ENCODE measurements at regions not wholly inside any gene's neighbourhood (a gene's known extent, or its start where the extent isn't known, plus 50 kb on each side); places are given as distances from the start of the nearest gene placed in this dataset.

DNA sequence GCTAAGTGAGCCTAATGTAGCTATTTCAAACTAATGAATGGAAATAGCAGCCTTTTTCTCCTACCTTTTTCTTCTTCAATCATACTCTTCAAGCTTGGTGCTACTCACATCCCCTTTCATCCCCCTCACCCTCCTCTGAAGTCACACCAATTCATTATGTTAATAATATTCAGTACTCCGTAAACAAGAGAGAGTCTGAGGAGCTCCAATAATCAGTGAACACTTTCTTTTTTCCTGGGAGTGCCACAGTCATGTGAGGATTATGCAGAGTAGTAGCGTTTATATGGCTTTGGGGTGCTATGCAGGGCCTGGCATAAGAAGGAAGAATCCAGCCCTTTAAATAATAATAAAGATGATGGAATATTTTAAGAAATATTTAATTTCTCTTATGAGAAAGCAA is 354.3 kb upstream of the CTNND2 start:
- no peak for DNase-seq

DNA sequence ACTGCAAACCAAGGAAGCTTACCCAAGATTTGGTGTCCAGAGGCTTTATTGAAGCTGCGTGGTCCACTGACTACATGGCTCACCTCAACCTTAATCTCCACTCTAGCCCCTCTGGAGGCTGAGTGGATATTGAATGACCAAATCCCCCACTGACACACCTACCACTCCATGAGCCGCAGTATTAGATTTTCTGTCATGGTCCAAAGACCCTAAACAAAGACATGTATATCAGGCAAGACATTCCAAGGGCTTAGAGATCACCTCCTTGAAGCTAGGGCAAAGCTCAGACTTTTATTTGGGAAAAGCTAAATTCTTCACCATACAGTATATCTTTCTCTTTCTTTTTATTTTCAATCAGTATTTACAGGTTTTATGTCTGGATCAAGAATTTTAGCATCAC is 346.2 kb upstream of the CTNND2 start:
- Histone ChIP-seq H3K27ac (no peak overlapping the region), H3K4me3 (no peak overlapping the region), H3K27me3 (no peaks in the 10 kb centered on the region), H3K4me1 (no peaks in the 10 kb centered on the region), H3K36me3 (no peaks in the 10 kb centered on the region), H3K9me3 (no peaks in the 10 kb centered on the region)
- DNase-seq: no peak
- 79 to 82% methylated on average over 2 of the region's 2 CpGs for WGBS, 2 donors
- TF ChIP-seq POLR2A (IDR thresholded peaks at IDR 0.05) (no peak), POLR2AphosphoS5 (IDR thresholded peaks at IDR 0.05) (no peak), EP300 (IDR thresholded peaks at IDR 0.05) (no peak)
- TF ChIP-seq, protein P1, sequence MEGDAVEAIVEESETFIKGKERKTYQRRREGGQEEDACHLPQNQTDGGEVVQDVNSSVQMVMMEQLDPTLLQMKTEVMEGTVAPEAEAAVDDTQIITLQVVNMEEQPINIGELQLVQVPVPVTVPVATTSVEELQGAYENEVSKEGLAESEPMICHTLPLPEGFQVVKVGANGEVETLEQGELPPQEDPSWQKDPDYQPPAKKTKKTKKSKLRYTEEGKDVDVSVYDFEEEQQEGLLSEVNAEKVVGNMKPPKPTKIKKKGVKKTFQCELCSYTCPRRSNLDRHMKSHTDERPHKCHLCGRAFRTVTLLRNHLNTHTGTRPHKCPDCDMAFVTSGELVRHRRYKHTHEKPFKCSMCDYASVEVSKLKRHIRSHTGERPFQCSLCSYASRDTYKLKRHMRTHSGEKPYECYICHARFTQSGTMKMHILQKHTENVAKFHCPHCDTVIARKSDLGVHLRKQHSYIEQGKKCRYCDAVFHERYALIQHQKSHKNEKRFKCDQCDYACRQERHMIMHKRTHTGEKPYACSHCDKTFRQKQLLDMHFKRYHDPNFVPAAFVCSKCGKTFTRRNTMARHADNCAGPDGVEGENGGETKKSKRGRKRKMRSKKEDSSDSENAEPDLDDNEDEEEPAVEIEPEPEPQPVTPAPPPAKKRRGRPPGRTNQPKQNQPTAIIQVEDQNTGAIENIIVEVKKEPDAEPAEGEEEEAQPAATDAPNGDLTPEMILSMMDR (IDR thresholded peaks at IDR 0.05): no peak
- intact Hi-C loops (cut with DNase I): no loop called here

More for the DNA sequence above, 354.3 kb upstream of the CTNND2 start:
- intact Hi-C loops (cut with DNase I): no loop called here
- Histone ChIP-seq H3K9me3 (no peaks in the 10 kb centered on the region), H3K27ac (no peak overlapping the region), H3K4me3 (no peak overlapping the region), H3K4me1 (no peaks in the 10 kb centered on the region), H3K36me3 (no peaks in the 10 kb centered on the region), H3K27me3 (no peaks in the 10 kb centered on the region)
- 69 to 72% methylated on average over 2 of the region's 2 CpGs for WGBS, 2 donors
- TF ChIP-seq, protein P1 (IDR thresholded peaks at IDR 0.05): no peak
- TF ChIP-seq EP300 (IDR thresholded peaks at IDR 0.05) (no peak), POLR2A (IDR thresholded peaks at IDR 0.05) (no peak), POLR2AphosphoS5 (IDR thresholded peaks at IDR 0.05) (no peak)

DNA sequence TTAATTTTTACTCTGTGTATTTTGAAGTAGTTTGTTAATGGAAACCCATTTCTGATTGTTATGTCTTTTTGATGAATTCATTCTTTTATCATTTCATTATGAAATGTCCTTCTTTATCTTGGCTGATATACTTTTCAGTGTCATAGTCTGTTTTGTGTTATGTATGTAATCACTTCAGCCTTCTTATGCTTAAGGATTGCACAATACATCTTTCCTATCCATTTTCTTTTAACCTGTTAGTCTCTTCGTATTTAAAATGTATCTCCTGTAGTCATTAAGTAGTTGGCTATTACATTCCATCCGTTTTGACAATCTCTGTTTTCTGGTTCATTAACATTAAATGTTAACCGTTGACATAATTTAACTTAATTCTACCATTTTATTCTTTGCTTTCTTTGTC is 344.6 kb upstream of the CTNND2 start:
- Histone ChIP-seq H3K9me3 (no peaks in the 10 kb centered on the region), H3K4me1 (no peaks in the 10 kb centered on the region), H3K27me3 (no peaks in the 10 kb centered on the region), H3K36me3 (no peaks in the 10 kb centered on the region), H3K4me3 (no peak overlapping the region), H3K27ac (no peak overlapping the region)
- no peak for DNase-seq
- intact Hi-C loops (cut with DNase I): no loop called here
- no peak for TF ChIP-seq POLR2AphosphoS5 (IDR thresholded peaks at IDR 0.05)
- 80 to 85% methylated on average over 3 of the region's 3 CpGs for WGBS, 2 donors

DNA sequence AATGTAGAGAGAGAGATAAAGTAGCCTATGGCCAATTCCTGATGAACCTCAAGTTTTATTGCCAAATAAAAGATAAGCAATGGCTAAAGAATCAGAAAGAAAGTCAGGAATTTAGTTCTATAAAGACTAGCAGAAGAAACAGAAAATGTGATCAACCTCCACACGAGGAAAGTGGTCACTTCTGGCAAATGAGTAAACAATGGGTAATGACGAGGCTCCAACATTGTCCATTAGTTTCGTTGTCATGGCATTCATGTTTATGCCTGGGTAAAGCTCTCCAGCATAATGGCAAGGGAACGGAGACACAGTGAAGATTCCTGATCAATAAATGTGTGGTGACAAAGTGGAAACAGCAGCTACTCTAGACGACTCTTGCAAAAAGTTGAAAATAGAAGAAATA is 341.8 kb upstream of the CTNND2 start:
- no peaks in the 10 kb centered on the region for H3K36me3 ChIP-seq
- TF ChIP-seq, protein P1 (IDR thresholded peaks at IDR 0.05): no peak
- TF ChIP-seq POLR2AphosphoS5 (IDR thresholded peaks at IDR 0.05): no peak
- no peak overlapping the region for H3K27ac ChIP-seq
- intact Hi-C loops (cut with DNase I): no loop called here
- H3K9me3 ChIP-seq: no peaks in the 10 kb centered on the region
- H3K27me3 ChIP-seq: no peaks in the 10 kb centered on the region
- no peaks in the 10 kb centered on the region for H3K4me1 ChIP-seq
- 61 to 70% methylated on average over 5 of the region's 5 CpGs for WGBS, 2 donors
- no peak for DNase-seq
- no peak overlapping the region for H3K4me3 ChIP-seq

DNA sequence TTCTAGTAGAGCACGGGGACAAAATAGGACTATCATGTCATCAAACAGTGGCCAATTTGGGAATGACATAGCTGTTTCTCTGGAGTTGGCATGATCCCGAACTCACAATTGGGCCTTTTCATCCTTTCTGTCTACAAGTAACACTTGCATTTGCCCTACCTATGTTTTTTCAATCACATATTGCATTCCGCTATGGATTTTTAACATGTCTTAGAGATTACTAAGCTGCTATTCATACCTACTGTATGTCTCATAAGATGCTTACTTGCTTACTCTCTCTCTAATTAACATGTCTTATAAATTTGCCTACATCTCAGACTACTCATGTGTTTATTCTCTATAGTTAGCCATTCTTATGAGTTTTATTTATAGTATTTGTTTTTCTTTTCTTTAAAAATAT is 341.2 kb upstream of the CTNND2 start:
- H3K4me1 ChIP-seq: no peaks in the 10 kb centered on the region
- H3K27me3 ChIP-seq: no peaks in the 10 kb centered on the region
- no peak for TF ChIP-seq POLR2A (IDR thresholded peaks at IDR 0.05)
- TF ChIP-seq, protein P1 (IDR thresholded peaks at IDR 0.05): no peak
- TF ChIP-seq EP300 (IDR thresholded peaks at IDR 0.05): no peak
- no peak for TF ChIP-seq POLR2AphosphoS5 (IDR thresholded peaks at IDR 0.05)
- H3K9me3 ChIP-seq: no peaks in the 10 kb centered on the region
- no peaks in the 10 kb centered on the region for H3K36me3 ChIP-seq
- no peak overlapping the region for H3K27ac ChIP-seq
- intact Hi-C loops (cut with DNase I): no loop called here
- H3K4me3 ChIP-seq: no peak overlapping the region
- 88 to 93% methylated on average over 3 of the region's 3 CpGs for WGBS, 2 donors
- DNase-seq: no peak

Data from sigmoid colon (tissue), 6 donors.